HG03432 (cell line): ENCODE measurements at regions not wholly inside any gene's neighbourhood (a gene's known extent, or its start where the extent isn't known, plus 50 kb on each side); places are given as distances from the start of the nearest gene placed in this dataset.
"Not testable (repeated sequence)": the region's sequence is repeated elsewhere in the genome, so short reads cannot be mapped to it uniquely, and the experiment has no call there.

Experiments used
- ATAC-seq: cut with Tn5 transposase; IDR thresholded peaks from one replicate; pipeline ENCODE4 v1.9.1; 2021; ENCODE audit warnings: mild to moderate bottlenecking, moderate library complexity; ENCODE audit not compliant: unreplicated experiment

- no peak for ATAC-seq
Observed at GRCh38 chr10:10665750-10666149, 351.9 kb upstream of the CELF2 start.

GRCh38 chr10:10667466-10667865, 350.2 kb upstream of the CELF2 start:
- ATAC-seq, result no peak

- no peak for ATAC-seq
Observed at GRCh38 chr10:10676972-10677371, 340.7 kb upstream of the CELF2 start.

GRCh38 chr10:10677479-10677878, 340.2 kb upstream of the CELF2 start:
- peak; percentile 82 for ATAC-seq

- no peak for ATAC-seq
Observed at GRCh38 chr10:10680496-10680895, 337.2 kb upstream of the CELF2 start.

- ATAC-seq, result no peak
Observed at GRCh38 chr10:10684972-10685371, 332.7 kb upstream of the CELF2 start.

- ATAC-seq, result peak; percentile 75
Observed at GRCh38 chr10:10685566-10685965, 332.1 kb upstream of the CELF2 start.

- ATAC-seq, result no peak
Observed at GRCh38 chr10:10687751-10688150, 329.9 kb upstream of the CELF2 start.

GRCh38 chr10:10699427-10699826, 318.2 kb upstream of the CELF2 start:
- no peak for ATAC-seq

- ATAC-seq, result no peak
Observed at GRCh38 chr10:10701084-10701611, 316.5 kb upstream of the CELF2 start.

- no peak for ATAC-seq
Observed at GRCh38 chr10:10702211-10702610, 315.5 kb upstream of the CELF2 start.

- ATAC-seq, result no peak
Observed at GRCh38 chr10:10703382-10703781, 314.3 kb upstream of the CELF2 start.

- no peak for ATAC-seq
Observed at GRCh38 chr10:10712155-10712704, 305.4 kb upstream of the CELF2 start.

- no peak for ATAC-seq
Observed at GRCh38 chr10:10714327-10714726, 303.3 kb upstream of the CELF2 start.

- ATAC-seq, result no peak
Observed at GRCh38 chr10:10716972-10717371, 300.7 kb upstream of the CELF2 start.

GRCh38 chr10:10722422-10722821, 295.2 kb upstream of the CELF2 start:
- ATAC-seq, result no peak

- ATAC-seq, result no peak
Observed at GRCh38 chr10:10725196-10725595, 292.5 kb upstream of the CELF2 start.

GRCh38 chr10:10726101-10726500, 291.6 kb upstream of the CELF2 start:
- ATAC-seq, result no peak

- not testable (repeated sequence) for ATAC-seq
Observed at GRCh38 chr10:10727411-10727810, 290.3 kb upstream of the CELF2 start.

- no peak for ATAC-seq
Observed at GRCh38 chr10:10727812-10728211, 289.9 kb upstream of the CELF2 start.

- no peak for ATAC-seq
Observed at GRCh38 chr10:10730471-10731043, 287.1 kb upstream of the CELF2 start.

GRCh38 chr10:10731366-10731765, 286.3 kb upstream of the CELF2 start:
- ATAC-seq, result no peak
